KMS-11 (cell line): ENCODE measurements at regions not wholly inside any gene's neighbourhood (a gene's known extent, or its start where the extent isn't known, plus 50 kb on each side); places are given as distances from the start of the nearest gene placed in this dataset.
"Not testable (repeated sequence)": the region's sequence is repeated elsewhere in the genome, so short reads cannot be mapped to it uniquely, and the experiment has no call there.

ENCODE experiments used
- H2AFZ ChIP-seq: fragments of 200-600 bp; sonication (generic); 2 replicates; pipeline ENCODE4 v1.6.1; 2016; ENCODE audit warnings: antibody characterized with exemption, mixed run types, low read depth
- H3K27ac ChIP-seq: fragments of 200-600 bp; sonication (generic); 2 replicates; pipeline ENCODE4 v1.6.1; 2016; ENCODE audit warnings: mild to moderate bottlenecking, mixed run types
- H3K27me3 ChIP-seq: fragments of 200-600 bp; sonication (generic); 2 replicates; pipeline ENCODE4 v1.6.1; 2017; ENCODE audit warnings: mild to moderate bottlenecking, low read depth, mixed run types, moderate library complexity; ENCODE audit not compliant: insufficient read depth
- H3K36me3 ChIP-seq: fragments of 200-600 bp; sonication (generic); 2 replicates; pipeline ENCODE4 v1.6.1; 2017; ENCODE audit warnings: mild to moderate bottlenecking, mixed run types; ENCODE audit not compliant: insufficient read depth
- H3K4me1 ChIP-seq: fragments of 200-600 bp; sonication (generic); 2 replicates; pipeline ENCODE4 v1.6.1; 2016; ENCODE audit warnings: mild to moderate bottlenecking, low read depth, mixed run types; ENCODE audit not compliant: poor library complexity, severe bottlenecking
- H3K4me2 ChIP-seq: fragments of 200-600 bp; sonication (generic); 2 replicates; pipeline ENCODE4 v1.7.0; 2016; ENCODE audit warnings: mild to moderate bottlenecking, mixed run types
- H3K4me3 ChIP-seq: fragments of 200-600 bp; sonication (generic); IDR thresholded peaks from 2 replicates; pipeline ENCODE4 v1.6.1; 2017; ENCODE audit warnings: low read depth, low read length, mixed read lengths; ENCODE audit not compliant: insufficient read depth
- H3K79me2 ChIP-seq: fragments of 200-600 bp; sonication (generic); 2 replicates; pipeline ENCODE4 v1.6.1; 2016; ENCODE audit warnings: low read depth, mixed run types; ENCODE audit not compliant: insufficient read depth
- H3K9ac ChIP-seq: fragments of 200-600 bp; sonication (generic); 2 replicates; pipeline ENCODE4 v1.6.1; 2016; ENCODE audit warnings: mild to moderate bottlenecking, mixed run types
- H4K20me1 ChIP-seq: fragments of 200-600 bp; sonication (generic); 2 replicates; pipeline ENCODE4 v1.6.1; 2016; ENCODE audit warnings: mild to moderate bottlenecking, mixed run types; ENCODE audit not compliant: insufficient read depth
- TF ChIP-seq, protein P1 (sequence below): fragments of 200-600 bp; sonication (generic); conservative IDR thresholded peaks from 2 replicates; pipeline ENCODE4 v1.6.1; 2017; ENCODE audit warnings: low read depth, mild to moderate bottlenecking, antibody characterized with exemption, low read length, moderate library complexity, mixed read lengths

DNA sequence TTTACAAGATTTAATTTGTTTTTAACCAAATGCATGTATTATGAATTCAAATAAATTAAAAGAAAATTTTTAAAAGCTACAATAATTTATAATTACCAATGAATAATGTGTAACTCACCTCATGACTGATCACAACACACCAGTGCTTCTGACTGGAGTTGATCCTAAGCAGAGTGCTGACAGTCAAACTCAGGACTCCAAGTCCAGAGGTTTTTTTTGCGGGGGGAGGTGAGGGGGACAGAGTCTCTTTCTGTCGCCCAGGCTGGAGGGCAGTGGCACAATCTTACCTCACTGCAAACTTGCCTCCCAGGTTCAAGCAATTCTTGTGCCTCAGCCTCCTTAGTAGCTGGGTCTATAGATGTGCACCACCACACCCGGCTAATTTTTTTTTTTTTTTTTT is 71.0 kb upstream of the MELK start:
- H3K27me3 ChIP-seq: no peaks in the 10 kb centered on the region
- H3K79me2 ChIP-seq: no peaks in the 10 kb centered on the region
- H3K4me2 ChIP-seq: no peak overlapping the region
- no peak overlapping the region for H2AFZ ChIP-seq
- no peak overlapping the region for H3K4me3 ChIP-seq
- H3K27ac ChIP-seq: no peak overlapping the region
- H3K4me1 ChIP-seq: peaks cover 6% of the 10 kb centered on the region
- H4K20me1 ChIP-seq: no peaks in the 10 kb centered on the region
- no peak overlapping the region for H3K9ac ChIP-seq
- no peaks in the 10 kb centered on the region for H3K36me3 ChIP-seq
- TF ChIP-seq, protein P1, sequence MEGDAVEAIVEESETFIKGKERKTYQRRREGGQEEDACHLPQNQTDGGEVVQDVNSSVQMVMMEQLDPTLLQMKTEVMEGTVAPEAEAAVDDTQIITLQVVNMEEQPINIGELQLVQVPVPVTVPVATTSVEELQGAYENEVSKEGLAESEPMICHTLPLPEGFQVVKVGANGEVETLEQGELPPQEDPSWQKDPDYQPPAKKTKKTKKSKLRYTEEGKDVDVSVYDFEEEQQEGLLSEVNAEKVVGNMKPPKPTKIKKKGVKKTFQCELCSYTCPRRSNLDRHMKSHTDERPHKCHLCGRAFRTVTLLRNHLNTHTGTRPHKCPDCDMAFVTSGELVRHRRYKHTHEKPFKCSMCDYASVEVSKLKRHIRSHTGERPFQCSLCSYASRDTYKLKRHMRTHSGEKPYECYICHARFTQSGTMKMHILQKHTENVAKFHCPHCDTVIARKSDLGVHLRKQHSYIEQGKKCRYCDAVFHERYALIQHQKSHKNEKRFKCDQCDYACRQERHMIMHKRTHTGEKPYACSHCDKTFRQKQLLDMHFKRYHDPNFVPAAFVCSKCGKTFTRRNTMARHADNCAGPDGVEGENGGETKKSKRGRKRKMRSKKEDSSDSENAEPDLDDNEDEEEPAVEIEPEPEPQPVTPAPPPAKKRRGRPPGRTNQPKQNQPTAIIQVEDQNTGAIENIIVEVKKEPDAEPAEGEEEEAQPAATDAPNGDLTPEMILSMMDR: no peak

DNA sequence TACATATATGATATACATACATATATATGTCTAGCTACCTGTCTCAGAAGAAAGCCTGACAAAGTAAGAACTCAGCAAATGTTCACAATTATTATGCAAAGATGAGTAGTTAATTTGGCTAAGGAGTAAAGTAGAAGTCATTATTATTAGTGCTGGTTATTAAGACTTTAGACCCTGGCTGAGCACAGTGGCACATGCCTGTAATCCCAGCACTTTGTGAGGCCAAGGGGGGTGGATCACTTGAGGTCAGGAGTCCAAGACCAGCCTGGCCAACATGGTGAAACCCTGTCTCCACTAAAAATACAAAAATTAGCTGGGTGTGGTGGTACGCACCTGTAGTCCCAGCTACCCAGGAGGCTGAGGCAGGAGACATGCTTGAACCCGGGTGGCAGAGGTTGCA is 71.8 kb upstream of the MELK start:
- H3K4me1 ChIP-seq, H3K27ac ChIP-seq, H2AFZ ChIP-seq, H3K4me2 ChIP-seq, H3K27me3 ChIP-seq, H4K20me1 ChIP-seq, H3K9ac ChIP-seq, H3K4me3 ChIP-seq, H3K36me3 ChIP-seq, H3K79me2 ChIP-seq: not testable (repeated sequence)

DNA sequence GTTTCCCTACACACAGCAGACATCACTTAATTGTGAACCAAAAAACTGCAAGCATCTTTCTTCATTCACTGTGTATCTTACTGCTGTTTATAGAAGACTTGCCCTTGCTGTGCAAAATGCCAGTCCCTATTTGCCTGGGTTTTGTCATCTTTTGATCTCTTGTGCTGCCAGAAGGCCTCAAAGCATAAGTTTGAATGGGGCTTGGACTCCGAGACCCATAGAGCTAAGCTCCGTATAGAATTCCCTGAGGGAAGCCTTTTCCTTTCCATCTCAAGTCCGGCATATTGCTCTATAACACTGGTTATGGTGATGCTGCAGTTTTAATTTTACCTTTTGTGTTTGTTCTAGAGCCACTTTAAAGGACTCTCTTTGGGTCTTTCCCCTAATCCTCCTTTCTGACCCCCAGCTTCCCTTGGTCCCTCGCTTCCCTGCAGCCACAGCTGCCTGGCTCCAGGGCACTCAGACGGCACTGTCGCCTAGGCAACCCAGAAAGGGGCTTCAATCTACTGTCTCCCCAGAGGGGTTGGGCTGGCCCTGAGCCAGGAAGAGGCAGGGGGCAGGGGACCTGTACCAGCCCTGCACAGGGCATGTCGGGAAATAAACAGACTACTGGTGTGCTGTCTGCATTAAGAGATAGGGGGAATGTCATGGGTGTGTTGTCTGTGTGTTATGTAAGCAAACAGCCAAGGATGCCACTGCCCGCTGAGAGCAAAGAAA is 73.4 kb upstream of the MELK start:
- H3K9ac ChIP-seq: no peak overlapping the region
- H3K27me3 ChIP-seq: no peaks in the 10 kb centered on the region
- no peak overlapping the region for H3K27ac ChIP-seq
- no peak overlapping the region for H2AFZ ChIP-seq
- peaks cover 6% of the 10 kb centered on the region for H3K4me1 ChIP-seq
- H3K4me2 ChIP-seq: no peak overlapping the region
- H3K79me2 ChIP-seq: no peaks in the 10 kb centered on the region
- no peaks in the 10 kb centered on the region for H4K20me1 ChIP-seq
- no peak overlapping the region for H3K4me3 ChIP-seq
- H3K36me3 ChIP-seq: no peaks in the 10 kb centered on the region
- TF ChIP-seq, protein P1: no peak

DNA sequence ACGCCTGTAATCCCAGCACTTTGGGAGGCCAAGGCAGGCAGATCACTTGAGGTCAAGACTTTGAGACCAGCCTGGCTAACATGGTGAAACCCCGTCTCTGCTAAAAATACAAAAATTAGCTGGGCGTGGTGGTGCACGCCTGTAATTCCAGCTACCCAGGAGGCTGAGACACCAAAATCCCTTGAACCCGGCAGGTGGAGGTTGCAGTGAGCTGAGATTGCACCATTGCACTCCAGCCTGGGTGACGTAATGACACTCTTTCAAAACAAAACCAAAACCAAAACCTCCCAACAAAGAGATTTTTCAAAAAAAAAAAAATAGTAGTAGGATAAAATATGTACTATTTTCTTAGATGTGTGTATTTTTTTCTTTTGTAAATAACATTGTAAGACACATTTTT is 79.1 kb upstream of the MELK start:
- not testable (repeated sequence) for H3K79me2 ChIP-seq, H3K27me3 ChIP-seq, H4K20me1 ChIP-seq, H3K36me3 ChIP-seq, H2AFZ ChIP-seq, H3K4me2 ChIP-seq, H3K9ac ChIP-seq, H3K4me3 ChIP-seq, H3K27ac ChIP-seq
- H3K4me1 ChIP-seq: peaks cover 23% of the 10 kb centered on the region

DNA sequence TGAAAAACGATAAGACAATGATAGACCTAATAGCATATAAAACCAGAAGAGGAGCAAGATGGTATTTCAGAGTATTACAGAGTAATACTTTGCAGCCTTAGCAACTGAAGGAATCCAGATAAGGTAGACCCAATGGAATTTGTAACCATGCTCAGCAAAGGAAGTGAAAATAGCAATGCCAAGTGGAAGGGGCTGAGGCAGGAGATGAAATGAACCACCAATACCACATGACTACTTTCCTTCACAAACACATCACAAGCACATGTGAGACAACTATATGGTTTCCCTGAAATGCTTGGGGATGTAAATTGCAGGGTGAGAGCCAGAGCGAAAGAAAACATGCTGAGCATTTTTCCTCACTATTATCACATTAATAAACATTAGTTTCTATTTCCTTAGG is 79.8 kb upstream of the MELK start:
- Histone ChIP-seq H3K4me1 (peaks cover 25% of the 10 kb centered on the region), H3K27ac (no peak overlapping the region), H3K36me3 (no peaks in the 10 kb centered on the region), H3K79me2 (no peaks in the 10 kb centered on the region), H3K9ac (no peak overlapping the region), H3K27me3 (no peaks in the 10 kb centered on the region), H4K20me1 (no peaks in the 10 kb centered on the region), H3K4me3 (no peak overlapping the region), H3K4me2 (no peak overlapping the region), H2AFZ (no peak overlapping the region)
- TF ChIP-seq, protein P1: no peak
